ENCODE measurements at regions not wholly inside any gene's neighbourhood (a gene's known extent, or its start where the extent isn't known, plus 50 kb on each side); places are given as distances from the start of the nearest gene placed in this dataset.
A peak's percentile ranks its signal among the peaks of the same experiment; 100 is the strongest.
"Not testable (repeated sequence)": the region's sequence is repeated elsewhere in the genome, so short reads cannot be mapped to it uniquely, and the experiment has no call there.

GRCh38 chr20:60144404-60144803 lies 186.2 kb downstream of the CDH26 start:
- intact Hi-C loops (cut with DNase I) = loop anchor here (5.0 kb wide), 1 partner anchor 58 kb away; no protein-coding TSS in a partner anchor
- DNase-seq = no peak
- ATAC-seq (ENCODE audit: poor library complexity) = no peak

GRCh38 chr20:60144974-60145527 lies 186.8 kb downstream of the CDH26 start:
- ATAC-seq (ENCODE audit: poor library complexity) = no peak
- no peak for DNase-seq
- intact Hi-C loops (cut with DNase I) = loop anchor here (5.0 kb wide), 1 partner anchor 57 kb away; no protein-coding TSS in a partner anchor

GRCh38 chr20:60147004-60147403 lies 188.8 kb downstream of the CDH26 start:
- intact Hi-C loops (cut with DNase I) = no loop called here
- DNase-seq = no peak
- peak; percentile 53 for ATAC-seq (ENCODE audit: poor library complexity)

GRCh38 chr20:60148885-60149284 lies 190.7 kb downstream of the CDH26 start:
- intact Hi-C loops (cut with DNase I) = no loop called here
- DNase-seq (no peak), ATAC-seq (ENCODE audit: poor library complexity) (no peak)

GRCh38 chr20:60152792-60153191 lies 194.6 kb downstream of the CDH26 start:
- DNase-seq (no peak), ATAC-seq (ENCODE audit: poor library complexity) (no peak)
- intact Hi-C loops (cut with DNase I) = no loop called here

- ATAC-seq (ENCODE audit: poor library complexity) (no peak), DNase-seq (no peak)
- intact Hi-C loops (cut with DNase I) = no loop called here
Observed at GRCh38 chr20:60160451-60161145, 202.4 kb downstream of the CDH26 start.

GRCh38 chr20:60167812-60168211 lies 209.6 kb downstream of the CDH26 start:
- intact Hi-C loops (cut with DNase I) = no loop called here
- ATAC-seq (ENCODE audit: poor library complexity) (no peak), DNase-seq (no peak)

GRCh38 chr20:60168963-60169362 lies 210.7 kb downstream of the CDH26 start:
- intact Hi-C loops (cut with DNase I) = no loop called here
- no peak for ATAC-seq (ENCODE audit: poor library complexity)
- no peak for DNase-seq

- ATAC-seq (ENCODE audit: poor library complexity) (no peak), DNase-seq (no peak)
- intact Hi-C loops (cut with DNase I) = no loop called here
Observed at GRCh38 chr20:60170116-60170515, 211.9 kb downstream of the CDH26 start.

GRCh38 chr20:60171313-60171712 lies 213.1 kb downstream of the CDH26 start:
- DNase-seq (no peak), ATAC-seq (ENCODE audit: poor library complexity) (no peak)
- intact Hi-C loops (cut with DNase I) = no loop called here

- no peak for ATAC-seq (ENCODE audit: poor library complexity)
- intact Hi-C loops (cut with DNase I) = no loop called here
- no peak for DNase-seq
Observed at GRCh38 chr20:60171738-60172137, 213.5 kb downstream of the CDH26 start.

- ATAC-seq (ENCODE audit: poor library complexity) (peak; percentile 59), DNase-seq (no peak)
- intact Hi-C loops (cut with DNase I) = no loop called here
Observed at GRCh38 chr20:60172346-60172984, 214.2 kb downstream of the CDH26 start.

GRCh38 chr20:60177080-60177479 lies 218.9 kb downstream of the CDH26 start:
- no peak for DNase-seq
- ATAC-seq (ENCODE audit: poor library complexity) = no peak
- intact Hi-C loops (cut with DNase I) = no loop called here

GRCh38 chr20:60180986-60181385 lies 222.8 kb downstream of the CDH26 start:
- ATAC-seq (ENCODE audit: poor library complexity) (no peak), DNase-seq (no peak)
- intact Hi-C loops (cut with DNase I) = no loop called here

- DNase-seq = no peak
- intact Hi-C loops (cut with DNase I) = no loop called here
- no peak for ATAC-seq (ENCODE audit: poor library complexity)
Observed at GRCh38 chr20:60186412-60186811, 228.2 kb downstream of the CDH26 start.

- intact Hi-C loops (cut with DNase I) = no loop called here
- DNase-seq = no peak
- ATAC-seq (ENCODE audit: poor library complexity) = no peak
Observed at GRCh38 chr20:60187683-60188082, 229.5 kb downstream of the CDH26 start.

GRCh38 chr20:60191014-60191413 lies 232.8 kb downstream of the CDH26 start:
- intact Hi-C loops (cut with DNase I) = no loop called here
- DNase-seq (no peak), ATAC-seq (ENCODE audit: poor library complexity) (no peak)

- intact Hi-C loops (cut with DNase I) = no loop called here
- ATAC-seq (ENCODE audit: poor library complexity) = no peak
Observed at GRCh38 chr20:60192326-60192725, 234.1 kb downstream of the CDH26 start.

GRCh38 chr20:60199132-60199531 lies 240.9 kb downstream of the CDH26 start:
- DNase-seq; intact Hi-C loops (cut with DNase I); ATAC-seq (ENCODE audit: poor library complexity): not testable (repeated sequence)

More at GRCh38 chr20:60192326-60192725, 234.1 kb downstream of the CDH26 start:
- no peak for DNase-seq

GRCh38 chr20:60199866-60200265 lies 241.6 kb downstream of the CDH26 start:
- intact Hi-C loops (cut with DNase I) = loop anchor here (5.0 kb wide), 1 partner anchor 58 kb away; no protein-coding TSS in a partner anchor
- DNase-seq = no peak
- ATAC-seq (ENCODE audit: poor library complexity) = no peak

Measured in Right ventricle myocardium superior (tissue), 1 donor.